ENCODE measurements at regions not wholly inside any gene's neighbourhood (a gene's known extent, or its start where the extent isn't known, plus 50 kb on each side); places are given as distances from the start of the nearest gene placed in this dataset.

- no peak for DNase-seq
- TF ChIP-seq GATA1 (IDR thresholded peaks at IDR 0.05; ENCODE audit: low read depth, low read length) (no peak), POLR2A (IDR thresholded peaks at IDR 0.05; ENCODE audit: low read length) (no peak)
Observed at GRCh38 chr20:11332381-11332780, 585.3 kb upstream of the BTBD3 start.

DNA sequence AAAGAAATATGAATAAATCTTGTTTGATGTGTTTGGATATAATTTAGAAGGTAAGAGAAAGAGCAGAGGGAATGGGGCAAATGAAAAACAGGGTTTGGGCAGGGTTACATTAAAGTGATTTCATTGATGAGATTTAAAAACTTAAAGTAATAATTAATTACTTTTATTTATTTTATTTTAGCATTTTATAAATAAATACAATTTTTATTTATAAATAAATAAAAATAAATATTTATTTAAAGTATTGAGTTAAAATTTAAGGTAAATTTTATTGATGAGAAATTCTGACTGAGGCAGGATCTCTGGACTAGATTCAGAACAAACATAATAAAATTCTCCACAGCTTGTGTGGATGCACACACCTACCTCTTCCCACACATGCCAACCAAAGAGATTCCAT is 584.1 kb upstream of the BTBD3 start:
- TF ChIP-seq POLR2A (IDR thresholded peaks at IDR 0.05; ENCODE audit: low read length) (no peak), GATA1 (IDR thresholded peaks at IDR 0.05; ENCODE audit: low read depth, low read length) (no peak)
- DNase-seq: no peak

DNA sequence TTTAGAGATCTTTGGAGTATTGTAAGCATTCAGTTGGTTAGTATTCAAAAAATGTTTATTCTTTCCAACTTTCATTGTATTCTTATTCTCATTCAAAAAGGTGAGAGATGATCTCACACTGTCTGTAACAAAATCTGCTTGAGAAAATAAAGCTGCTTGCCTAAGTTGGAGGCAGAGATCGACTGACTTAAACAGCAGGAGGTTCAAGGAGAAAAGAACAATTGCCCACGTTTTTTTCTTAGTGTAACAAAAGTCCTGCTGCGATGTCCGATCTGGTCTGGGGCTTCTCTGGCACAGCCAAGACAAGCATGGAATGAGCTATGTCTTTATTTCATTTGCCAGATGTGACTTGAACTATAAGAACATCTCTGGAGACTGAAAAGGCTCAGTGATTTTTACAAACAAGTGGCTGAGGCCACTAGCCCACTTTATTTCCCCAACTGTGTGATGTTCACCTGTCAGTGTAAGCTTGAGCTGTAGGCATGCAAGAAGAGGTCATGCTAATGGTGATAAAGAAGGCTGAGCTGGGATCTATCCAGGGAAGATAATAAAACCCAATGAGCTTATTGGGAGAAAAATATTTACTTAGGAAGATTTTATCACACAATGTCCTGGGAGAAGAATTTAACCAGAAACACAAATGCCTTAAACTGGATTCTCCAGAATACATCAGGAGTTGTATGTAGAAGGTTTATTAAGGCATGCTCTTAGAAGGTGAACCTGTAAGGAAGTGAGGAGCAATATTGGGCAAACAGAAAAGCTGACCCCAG is 580.1 kb upstream of the BTBD3 start:
- no peak for DNase-seq
- TF ChIP-seq GATA1 (IDR thresholded peaks at IDR 0.05; ENCODE audit: low read depth, low read length) (no peak), POLR2A (IDR thresholded peaks at IDR 0.05; ENCODE audit: low read length) (no peak)

GRCh38 chr20:11338496-11339306 is 579.0 kb upstream of the BTBD3 start:
- no peak for DNase-seq
- no peak for TF ChIP-seq POLR2A (IDR thresholded peaks at IDR 0.05; ENCODE audit: low read length)
- no peak for TF ChIP-seq GATA1 (IDR thresholded peaks at IDR 0.05; ENCODE audit: low read depth, low read length)

- TF ChIP-seq POLR2A (IDR thresholded peaks at IDR 0.05; ENCODE audit: low read length): no peak
- no peak for TF ChIP-seq GATA1 (IDR thresholded peaks at IDR 0.05; ENCODE audit: low read depth, low read length)
- no peak for DNase-seq
Observed at GRCh38 chr20:11344939-11345338, 572.8 kb upstream of the BTBD3 start.

DNA sequence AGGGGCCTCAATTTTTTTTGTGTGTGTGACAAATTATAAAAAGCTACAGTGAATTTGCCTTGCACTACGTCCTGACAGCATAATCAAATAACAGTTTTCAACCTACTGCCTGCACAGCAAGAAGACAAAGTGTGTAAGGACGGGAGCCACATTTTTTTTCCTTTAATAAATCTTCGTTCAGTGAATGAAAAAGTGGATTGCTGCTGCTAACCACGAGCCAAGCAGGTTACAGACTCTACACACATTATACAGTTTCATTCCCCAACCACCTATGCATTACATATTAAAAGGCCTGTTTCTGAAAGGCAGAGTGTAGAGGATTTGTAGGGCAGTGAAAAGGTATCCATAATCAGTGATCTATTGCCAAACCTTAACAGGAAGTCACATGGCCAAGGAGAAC is 570.0 kb upstream of the BTBD3 start:
- TF ChIP-seq POLR2A (IDR thresholded peaks at IDR 0.05; ENCODE audit: low read length) (no peak), GATA1 (IDR thresholded peaks at IDR 0.05; ENCODE audit: low read depth, low read length) (no peak)
- no peak for DNase-seq

- no peak for DNase-seq
- TF ChIP-seq GATA1 (IDR thresholded peaks at IDR 0.05; ENCODE audit: low read depth, low read length) (no peak), POLR2A (IDR thresholded peaks at IDR 0.05; ENCODE audit: low read length) (no peak)
Observed at GRCh38 chr20:11350126-11351005, 567.3 kb upstream of the BTBD3 start.

GRCh38 chr20:11352041-11352440 is 565.7 kb upstream of the BTBD3 start:
- TF ChIP-seq GATA1 (IDR thresholded peaks at IDR 0.05; ENCODE audit: low read depth, low read length): no peak
- no peak for DNase-seq

DNA sequence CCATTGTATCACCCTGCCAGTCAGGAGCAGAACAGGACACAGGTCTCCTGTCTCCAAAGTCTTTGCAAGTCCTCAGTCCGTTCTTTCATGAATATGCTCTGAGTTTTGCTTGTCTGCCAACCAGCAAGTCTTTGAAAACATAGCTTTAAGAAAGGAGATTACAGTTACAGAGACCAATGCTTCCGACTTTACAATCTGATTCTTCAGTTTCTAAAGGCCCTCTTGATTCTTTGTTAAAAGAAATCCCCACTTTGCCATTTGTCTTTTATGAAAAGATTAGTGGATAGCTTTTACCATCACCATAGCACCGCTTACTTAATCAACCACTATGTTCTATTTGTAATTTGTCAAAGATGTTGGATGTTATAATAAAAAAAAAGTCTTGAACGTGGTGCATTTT is 562.8 kb upstream of the BTBD3 start:
- DNase-seq: no peak
- no peak for TF ChIP-seq POLR2A (IDR thresholded peaks at IDR 0.05; ENCODE audit: low read length)
- TF ChIP-seq GATA1 (IDR thresholded peaks at IDR 0.05; ENCODE audit: low read depth, low read length): no peak

GRCh38 chr20:11355345-11355744 is 562.3 kb upstream of the BTBD3 start:
- TF ChIP-seq POLR2A (IDR thresholded peaks at IDR 0.05; ENCODE audit: low read length): no peak
- TF ChIP-seq GATA1 (IDR thresholded peaks at IDR 0.05; ENCODE audit: low read depth, low read length): no peak
- no peak for DNase-seq

GRCh38 chr20:11356061-11356460 is 561.6 kb upstream of the BTBD3 start:
- TF ChIP-seq POLR2A (IDR thresholded peaks at IDR 0.05; ENCODE audit: low read length): no peak
- TF ChIP-seq GATA1 (IDR thresholded peaks at IDR 0.05; ENCODE audit: low read depth, low read length): no peak
- no peak for DNase-seq

GRCh38 chr20:11362450-11362849 is 555.2 kb upstream of the BTBD3 start:
- no peak for TF ChIP-seq GATA1 (IDR thresholded peaks at IDR 0.05; ENCODE audit: low read depth, low read length)
- TF ChIP-seq POLR2A (IDR thresholded peaks at IDR 0.05; ENCODE audit: low read length): no peak
- no peak for DNase-seq

GRCh38 chr20:11364736-11365135 is 553.0 kb upstream of the BTBD3 start:
- DNase-seq: no peak
- TF ChIP-seq GATA1 (IDR thresholded peaks at IDR 0.05; ENCODE audit: low read depth, low read length): no peak
- TF ChIP-seq POLR2A (IDR thresholded peaks at IDR 0.05; ENCODE audit: low read length): no peak

DNA sequence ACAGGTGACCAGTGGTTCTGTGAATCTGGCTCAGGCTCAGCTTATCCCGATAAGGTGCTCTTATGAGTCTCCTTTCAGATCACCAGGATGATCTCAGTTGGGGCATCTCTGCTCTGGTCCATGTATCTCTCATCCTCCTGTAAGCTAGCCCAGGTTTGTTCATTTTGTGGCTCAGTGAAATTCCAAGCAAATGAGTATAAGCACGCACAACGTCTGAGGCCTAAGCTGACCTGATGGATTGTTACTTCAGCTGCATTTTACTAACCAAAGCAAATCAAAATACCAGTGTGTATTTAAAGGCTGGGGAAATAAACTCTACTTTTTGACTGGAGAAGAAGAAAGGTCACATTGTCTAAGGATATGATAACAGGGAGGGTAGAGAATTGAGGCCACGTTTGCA is 551.0 kb upstream of the BTBD3 start:
- TF ChIP-seq GATA1 (IDR thresholded peaks at IDR 0.05; ENCODE audit: low read depth, low read length): no peak
- TF ChIP-seq POLR2A (IDR thresholded peaks at IDR 0.05; ENCODE audit: low read length): no peak

More for the DNA sequence above, 551.0 kb upstream of the BTBD3 start:
- DNase-seq: no peak
